CD14-positive monocyte (primary cell): ENCODE measurements at regions not wholly inside any gene's neighbourhood (a gene's known extent, or its start where the extent isn't known, plus 50 kb on each side); places are given as distances from the start of the nearest gene placed in this dataset.

Experiments
- DNase-seq, 3 donors: peaks; one replicate each; pipeline ENCODE4 v3.0.0-alpha.2; 2011 to 2022
- H2AFZ ChIP-seq: 2 replicates; pipeline ENCODE4 v1.6.0; 2012; ENCODE audit warnings: mild to moderate bottlenecking, low read depth, low read length, inconsistent platforms; ENCODE audit not compliant: insufficient read depth, poor library complexity, severe bottlenecking
- H3K27ac ChIP-seq, 2 donors: 1 replicate in 1 of 2; 2 replicates in 1 of 2; pipeline ENCODE4 v1.5.1; 2012 to 2013; ENCODE audit warnings: low read length in 2 of 2, control low read depth in 1 of 2, inconsistent platforms in 1 of 2, low read depth in 1 of 2, mild to moderate bottlenecking in 1 of 2
- H3K27me3 ChIP-seq, 2 donors: one replicate each; pipeline versions ENCODE4 v1.6.0 to v1.6.1; 2011 to 2013; ENCODE audit warnings: low read length in 2 of 2; ENCODE audit not compliant: control insufficient read depth in 2 of 2, insufficient read depth in 2 of 2
- H3K36me3 ChIP-seq, 2 donors: replicated peaks in 1 of 2; 1 replicate in 1 of 2; 2 replicates in 1 of 2; pipeline versions ENCODE4 v1.5.1 to v1.6.1; 2012 to 2013; ENCODE audit warnings: low read length in 2 of 2, control low read depth in 1 of 2, inconsistent platforms in 1 of 2, mild to moderate bottlenecking in 1 of 2; ENCODE audit not compliant: insufficient read depth in 2 of 2, control insufficient read depth in 1 of 2
- H3K4me1 ChIP-seq, 2 donors: 1 replicate in 1 of 2; 2 replicates in 1 of 2; pipeline versions ENCODE4 v1.5.1 to v1.6.1; 2012 to 2013; ENCODE audit warnings: low read length in 2 of 2, control low read depth in 1 of 2, inconsistent platforms in 1 of 2, mild to moderate bottlenecking in 1 of 2, moderate library complexity in 1 of 2; ENCODE audit not compliant: insufficient read depth in 2 of 2, control insufficient read depth in 1 of 2
- H3K4me2 ChIP-seq: replicated peaks from 2 replicates; pipeline ENCODE3; 2012; ENCODE audit warnings: low read length, moderate library complexity, mild to moderate bottlenecking; ENCODE audit not compliant: poor library complexity, severe bottlenecking; ENCODE audit errors: extremely low read depth
- H3K4me3 ChIP-seq, 3 experiments: fragments of 200-600 bp in 1 of 3; sonication (generic) in 1 of 3; replicated peaks in 1 of 3; 1 replicate in 2 of 3; 2 replicates in 1 of 3; pipeline ENCODE4 v1.5.1; 2011 to 2013; ENCODE audit warnings: low read length in 3 of 3, mild to moderate bottlenecking in 3 of 3, control low read depth in 2 of 3, low read depth in 2 of 3, inconsistent platforms in 1 of 3, moderate library complexity in 1 of 3
- H3K79me2 ChIP-seq: 2 replicates; pipeline ENCODE4 v1.6.0; 2012; ENCODE audit warnings: mild to moderate bottlenecking, control low read depth, inconsistent platforms, low read length, moderate library complexity; ENCODE audit not compliant: insufficient read depth
- H3K9ac ChIP-seq: 2 replicates; pipeline ENCODE4 v1.6.0; 2017; ENCODE audit warnings: low read length, mild to moderate bottlenecking; ENCODE audit not compliant: insufficient read depth, poor library complexity, severe bottlenecking
- H3K9me3 ChIP-seq, 2 donors: replicated peaks in 1 of 2; 1 replicate in 1 of 2; 2 replicates in 1 of 2; pipeline versions ENCODE4 v1.5.1 to v1.6.1; 2012 to 2013; ENCODE audit warnings: low read length in 2 of 2, control low read depth in 1 of 2; ENCODE audit not compliant: control insufficient read depth in 1 of 2, insufficient read depth in 1 of 2
- H4K20me1 ChIP-seq: 2 replicates; pipeline ENCODE4 v1.6.0; 2012; ENCODE audit warnings: mild to moderate bottlenecking, low read length, control low read depth, moderate library complexity; ENCODE audit not compliant: insufficient read depth
- H3K27ac Mint-ChIP-seq, 7 donors: one replicate each; pipeline ENCODE4 v1.8.0; 2020; ENCODE audit warnings: mild to moderate bottlenecking in 7 of 7, mixed read lengths in 7 of 7, moderate library complexity in 6 of 7, inconsistent platforms in 2 of 7
- H3K27me3 Mint-ChIP-seq, 3 donors: one replicate each; pipeline ENCODE4 v1.8.0; 2021 to 2022; ENCODE audit warnings: low read depth in 3 of 3, mild to moderate bottlenecking in 3 of 3, mixed read lengths in 3 of 3, moderate library complexity in 3 of 3, inconsistent platforms in 1 of 3
- H3K36me3 Mint-ChIP-seq, 2 donors: one replicate each; pipeline ENCODE4 v1.8.0; 2020; ENCODE audit warnings: mixed read lengths in 2 of 2, inconsistent platforms in 1 of 2, mild to moderate bottlenecking in 1 of 2
- H3K4me1 Mint-ChIP-seq: one replicate; pipeline ENCODE4 v1.8.0; 2020; ENCODE audit warnings: mild to moderate bottlenecking, mixed read lengths
- H3K4me3 Mint-ChIP-seq, 2 donors: one replicate each; pipeline ENCODE4 v1.8.0; 2020; ENCODE audit warnings: mild to moderate bottlenecking in 2 of 2, mixed read lengths in 2 of 2, moderate library complexity in 1 of 2
- H3K9me3 Mint-ChIP-seq, 7 donors: one replicate each; pipeline ENCODE4 v1.8.0; 2020 to 2022; ENCODE audit warnings: mixed read lengths in 7 of 7, mild to moderate bottlenecking in 6 of 7, moderate library complexity in 6 of 7, inconsistent platforms in 2 of 7
- CTCF ChIP-seq: fragments of 200-600 bp; IDR thresholded peaks from one replicate; pipeline ENCODE4 v1.8.0; 2022; ENCODE audit warnings: antibody characterized with exemption, mild to moderate bottlenecking
- WGBS: methylation state at CpG from one replicate; pipeline ENCODE4 v1.1.5; 2013; ENCODE audit warnings: missing lambda C conversion rate; ENCODE audit not compliant: insufficient coverage; 5-methylcytosine and 5-hydroxymethylcytosine counted together
- intact Hi-C, 2 donors: fragments of 100-400 bp; cut with micrococcal nuclease; formaldehyde crosslinking; loops; one replicate each; pipeline versions ENCODE4 v1.15.0 to v1.15.1; 2023

GRCh38 chr4:58136604-58137003 lies 1026.4 kb upstream of the IGFBP7 start:
- intact Hi-C loops = no loop called here
- no peak overlapping the region for H3K4me3 Mint-ChIP-seq
- Histone ChIP-seq H3K36me3 (no peaks in the 10 kb centered on the region), H3K9me3 (no peaks in the 10 kb centered on the region), H4K20me1 (no peaks in the 10 kb centered on the region), H3K27ac (no peak overlapping the region), H3K27me3 (no peaks in the 10 kb centered on the region), H3K4me1 (no peaks in the 10 kb centered on the region), H3K4me3 (no peak overlapping the region), H3K9ac (no peak overlapping the region), H2AFZ (no peak overlapping the region), H3K4me2 (no peak overlapping the region), H3K79me2 (no peaks in the 10 kb centered on the region)
- DNase-seq = no peak
- TF ChIP-seq CTCF = no peak
- peaks cover 0 to 13% (median 0%) of the 10 kb centered on the region in 7 donors for H3K9me3 Mint-ChIP-seq
- no peaks in the 10 kb centered on the region for H3K36me3 Mint-ChIP-seq
- no peak overlapping the region for H3K27ac Mint-ChIP-seq
- no peaks in the 10 kb centered on the region for H3K4me1 Mint-ChIP-seq
- no peaks in the 10 kb centered on the region for H3K27me3 Mint-ChIP-seq
- WGBS = no CpG with 5 or more reads among the region's 5 CpGs

GRCh38 chr4:58127680-58128079 lies 1017.5 kb upstream of the IGFBP7 start:
- no peak overlapping the region for H3K27ac ChIP-seq
- H3K9ac ChIP-seq = no peak overlapping the region
- Mint-ChIP-seq H3K27ac (no peak overlapping the region), H3K36me3 (no peaks in the 10 kb centered on the region), H3K9me3 (peaks cover 0 to 8% (median 0%) of the 10 kb centered on the region in 7 donors), H3K4me3 (no peak overlapping the region), H3K4me1 (no peaks in the 10 kb centered on the region), H3K27me3 (peaks cover 0 to 2% (median 2%) of the 10 kb centered on the region in 3 donors)
- TF ChIP-seq CTCF = no peak
- no peak overlapping the region for H2AFZ ChIP-seq
- H3K27me3 ChIP-seq = no peaks in the 10 kb centered on the region
- H3K9me3 ChIP-seq = no peaks in the 10 kb centered on the region
- H4K20me1 ChIP-seq = no peaks in the 10 kb centered on the region
- no peaks in the 10 kb centered on the region for H3K79me2 ChIP-seq
- WGBS = no CpG with 5 or more reads among the region's 1 CpG
- H3K36me3 ChIP-seq = no peaks in the 10 kb centered on the region
- H3K4me1 ChIP-seq = no peaks in the 10 kb centered on the region
- H3K4me3 ChIP-seq = no peak overlapping the region
- intact Hi-C loops = no loop called here
- no peak for DNase-seq
- no peak overlapping the region for H3K4me2 ChIP-seq
